C4-2B (cell line): ENCODE measurements at regions not wholly inside any gene's neighbourhood (a gene's known extent, or its start where the extent isn't known, plus 50 kb on each side); places are given as distances from the start of the nearest gene placed in this dataset.
"Not testable (repeated sequence)": the region's sequence is repeated elsewhere in the genome, so short reads cannot be mapped to it uniquely, and the experiment has no call there.

Experiments
- H3K27ac ChIP-seq: fragments of 450-650 bp; 2 replicates; pipeline ENCODE4 v1.5.1; 2017
- CTCF ChIP-seq: fragments of 450-650 bp; conservative IDR thresholded peaks from 2 replicates; pipeline ENCODE4 v1.5.1; 2017; ENCODE audit warnings: mild to moderate bottlenecking
- ZFX ChIP-seq: fragments of 450-650 bp; IDR thresholded peaks from 2 replicates; pipeline ENCODE4 v1.6.1; 2017

GRCh38 chr1:195173753-195174152, 1434.5 kb downstream of the KCNT2 start:
- H3K27ac ChIP-seq, result no peak overlapping the region
- TF ChIP-seq ZFX, result no peak
- TF ChIP-seq CTCF, result no peak

DNA sequence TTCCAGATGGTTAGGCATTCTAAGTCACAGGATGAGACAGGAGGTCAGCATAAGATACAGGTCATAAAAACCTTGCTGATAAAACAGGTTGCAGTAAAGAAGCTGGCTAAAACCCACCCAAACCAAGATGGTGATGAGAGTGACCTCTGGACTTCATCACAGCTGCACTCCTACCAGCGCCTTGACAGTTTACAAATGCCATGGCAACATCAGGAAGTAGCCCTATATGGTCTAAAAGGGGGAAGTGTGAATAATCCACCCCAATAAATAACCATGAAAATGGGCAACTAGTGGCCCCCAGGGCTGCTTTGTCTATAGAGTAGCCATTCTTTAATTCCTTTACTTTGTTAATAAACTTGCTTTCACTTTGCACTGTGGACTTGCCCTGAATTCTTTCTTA, 1448.4 kb downstream of the KCNT2 start:
- H3K27ac ChIP-seq, result not testable (repeated sequence)

DNA sequence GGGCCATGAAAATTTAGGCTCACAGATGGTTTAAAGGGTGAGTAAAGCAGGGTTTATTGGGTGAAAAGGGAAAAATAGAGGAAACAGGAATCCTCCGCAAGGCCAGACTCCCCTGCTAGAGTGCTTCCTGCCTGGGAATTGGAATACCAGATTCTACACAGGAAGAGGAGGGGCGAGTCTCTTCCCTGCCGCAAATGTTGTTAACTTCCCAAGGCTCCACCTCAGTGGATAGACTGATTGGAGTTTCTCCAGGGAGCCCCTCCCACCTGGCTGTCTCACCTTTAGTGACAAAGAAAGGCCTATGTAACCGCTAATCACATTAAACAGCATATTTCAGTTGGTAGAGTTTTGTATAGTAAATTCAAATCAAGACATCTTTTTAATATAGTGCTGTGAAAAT, 1450.1 kb downstream of the KCNT2 start:
- no peak overlapping the region for H3K27ac ChIP-seq
- TF ChIP-seq ZFX, result no peak
- TF ChIP-seq CTCF, result no peak

- H3K27ac ChIP-seq, result no peak overlapping the region
- TF ChIP-seq ZFX, result no peak
- no peak for TF ChIP-seq CTCF
Measured at GRCh38 chr1:195153107-195153506, 1455.1 kb downstream of the KCNT2 start.

- H3K27ac ChIP-seq, result no peak overlapping the region
- TF ChIP-seq CTCF (no peak), ZFX (no peak)
Measured at GRCh38 chr1:195150768-195151167, 1457.5 kb downstream of the KCNT2 start.

- no peak overlapping the region for H3K27ac ChIP-seq
- TF ChIP-seq ZFX (no peak), CTCF (no peak)
Measured at GRCh38 chr1:195141294-195141693, 1466.9 kb downstream of the KCNT2 start.

GRCh38 chr1:195130598-195130997, 1477.6 kb downstream of the KCNT2 start:
- TF ChIP-seq CTCF, result no peak
- no peak overlapping the region for H3K27ac ChIP-seq

GRCh38 chr1:195122497-195122896, 1485.7 kb downstream of the KCNT2 start:
- TF ChIP-seq ZFX (no peak), CTCF (no peak)
- H3K27ac ChIP-seq, result no peak overlapping the region
